ENCODE measurements at regions not wholly inside any gene's neighbourhood (a gene's known extent, or its start where the extent isn't known, plus 50 kb on each side); places are given as distances from the start of the nearest gene placed in this dataset.

- Histone ChIP-seq H3K4me3 (no peak overlapping the region), H3K4me1 (no peaks in the 10 kb centered on the region), H3K9me3 (no peaks in the 10 kb centered on the region), H3K27me3 (no peaks in the 10 kb centered on the region), H3K36me3 (no peaks in the 10 kb centered on the region), H3K27ac (no peak overlapping the region)
- TF ChIP-seq POLR2A (IDR thresholded peaks at IDR 0.05) (no peak), CTCF (IDR thresholded peaks at IDR 0.05) (no peak), POLR2AphosphoS5 (IDR thresholded peaks at IDR 0.05; ENCODE audit: insufficient read depth in 1 of 2, low read depth in 1 of 2) (no peak)
- DNase-seq (ENCODE audit: extremely low spot score in 2 of 2), result no peak
- intact Hi-C loops (cut with DNase I), result no loop called here
Observed at GRCh38 chr4:10347815-10348214, 109.4 kb downstream of the ZNF518B start.

- DNase-seq (ENCODE audit: extremely low spot score in 2 of 2), result no peak
- intact Hi-C loops (cut with DNase I), result no loop called here
- Histone ChIP-seq H3K27ac (no peak overlapping the region), H3K27me3 (no peaks in the 10 kb centered on the region), H3K4me1 (no peaks in the 10 kb centered on the region), H3K4me3 (no peak overlapping the region), H3K36me3 (no peaks in the 10 kb centered on the region), H3K9me3 (no peaks in the 10 kb centered on the region)
- TF ChIP-seq CTCF (IDR thresholded peaks at IDR 0.05), result no peak
- no peak for TF ChIP-seq POLR2A (IDR thresholded peaks at IDR 0.05)
- no peak for TF ChIP-seq POLR2AphosphoS5 (IDR thresholded peaks at IDR 0.05; ENCODE audit: insufficient read depth in 1 of 2, low read depth in 1 of 2)
Observed at GRCh38 chr4:10347281-10347795, 109.9 kb downstream of the ZNF518B start.

GRCh38 chr4:10346023-10346422 is 111.2 kb downstream of the ZNF518B start:
- Histone ChIP-seq H3K4me1 (no peaks in the 10 kb centered on the region), H3K4me3 (no peak overlapping the region), H3K27ac (no peak overlapping the region), H3K9me3 (no peaks in the 10 kb centered on the region), H3K36me3 (no peaks in the 10 kb centered on the region), H3K27me3 (no peaks in the 10 kb centered on the region)
- DNase-seq (ENCODE audit: extremely low spot score in 2 of 2), result no peak
- intact Hi-C loops (cut with DNase I), result no loop called here
- no peak for TF ChIP-seq CTCF (IDR thresholded peaks at IDR 0.05)
- TF ChIP-seq POLR2AphosphoS5 (IDR thresholded peaks at IDR 0.05; ENCODE audit: insufficient read depth in 1 of 2, low read depth in 1 of 2), result peak in 1 of 2 donors; percentile 26
- no peak for TF ChIP-seq POLR2A (IDR thresholded peaks at IDR 0.05)

GRCh38 chr4:10345381-10345784 is 111.8 kb downstream of the ZNF518B start:
- Histone ChIP-seq H3K36me3 (no peaks in the 10 kb centered on the region), H3K27ac (no peak overlapping the region), H3K27me3 (no peaks in the 10 kb centered on the region), H3K4me1 (no peaks in the 10 kb centered on the region), H3K9me3 (no peaks in the 10 kb centered on the region), H3K4me3 (no peak overlapping the region)
- intact Hi-C loops (cut with DNase I), result no loop called here
- DNase-seq (ENCODE audit: extremely low spot score in 2 of 2), result no peak
- TF ChIP-seq CTCF (IDR thresholded peaks at IDR 0.05) (no peak), POLR2AphosphoS5 (IDR thresholded peaks at IDR 0.05; ENCODE audit: insufficient read depth in 1 of 2, low read depth in 1 of 2) (no peak), POLR2A (IDR thresholded peaks at IDR 0.05) (no peak)

GRCh38 chr4:10344824-10345223 is 112.4 kb downstream of the ZNF518B start:
- no peaks in the 10 kb centered on the region for H3K9me3 ChIP-seq
- H3K4me1 ChIP-seq, result no peaks in the 10 kb centered on the region
- no peaks in the 10 kb centered on the region for H3K36me3 ChIP-seq
- H3K27me3 ChIP-seq, result no peaks in the 10 kb centered on the region
- no peak overlapping the region for H3K4me3 ChIP-seq
- intact Hi-C loops (cut with DNase I), result no loop called here
- TF ChIP-seq CTCF (IDR thresholded peaks at IDR 0.05) (no peak), POLR2A (IDR thresholded peaks at IDR 0.05) (no peak), POLR2AphosphoS5 (IDR thresholded peaks at IDR 0.05; ENCODE audit: insufficient read depth in 1 of 2, low read depth in 1 of 2) (no peak)
- DNase-seq (ENCODE audit: extremely low spot score in 2 of 2), result no peak
- no peak overlapping the region for H3K27ac ChIP-seq

Data from vagina (tissue), 2 donors.